ENCODE measurements at regions not wholly inside any gene's neighbourhood (a gene's known extent, or its start where the extent isn't known, plus 50 kb on each side); places are given as distances from the start of the nearest gene placed in this dataset.
A peak's percentile ranks its signal among the peaks of the same experiment; 100 is the strongest.
"Not testable (repeated sequence)": the region's sequence is repeated elsewhere in the genome, so short reads cannot be mapped to it uniquely, and the experiment has no call there.

- Histone ChIP-seq H3K4me3 (ENCODE audit: insufficient read depth, low read depth, low read length) (no peak overlapping the region), H3K36me3 (replicated peaks; ENCODE audit: control insufficient read depth, insufficient read depth, low read length) (no peaks in the 10 kb centered on the region), H3K27me3 (ENCODE audit: control insufficient read depth, insufficient read depth, low read length) (peaks cover 76% of the 10 kb centered on the region)
- DNase-seq: no peak
Observed at GRCh38 chr22:22178355-22178965, 66.1 kb upstream of the VPREB1 start.

GRCh38 chr22:22176929-22177616, 67.5 kb upstream of the VPREB1 start:
- H3K27me3 ChIP-seq (ENCODE audit: control insufficient read depth, insufficient read depth, low read length): peaks cover 66% of the 10 kb centered on the region
- H3K36me3 ChIP-seq (replicated peaks; ENCODE audit: control insufficient read depth, insufficient read depth, low read length): no peaks in the 10 kb centered on the region
- no peak for DNase-seq
- no peak overlapping the region for H3K4me3 ChIP-seq (ENCODE audit: insufficient read depth, low read depth, low read length)

- H3K27me3 ChIP-seq (ENCODE audit: control insufficient read depth, insufficient read depth, low read length): peaks cover 66% of the 10 kb centered on the region
- DNase-seq: not testable (repeated sequence)
Observed at GRCh38 chr22:22172896-22173628, 71.5 kb upstream of the VPREB1 start.

GRCh38 chr22:22171357-22172218, 73.0 kb upstream of the VPREB1 start:
- Histone ChIP-seq H3K4me3 (ENCODE audit: insufficient read depth, low read depth, low read length) (no peak overlapping the region), H3K36me3 (replicated peaks; ENCODE audit: control insufficient read depth, insufficient read depth, low read length) (no peaks in the 10 kb centered on the region), H3K27me3 (ENCODE audit: control insufficient read depth, insufficient read depth, low read length) (peaks cover 68% of the 10 kb centered on the region)
- DNase-seq: peak; percentile 51

More at GRCh38 chr22:22172896-22173628, 71.5 kb upstream of the VPREB1 start:
- not testable (repeated sequence) for H3K36me3 ChIP-seq (replicated peaks; ENCODE audit: control insufficient read depth, insufficient read depth, low read length); H3K4me3 ChIP-seq (ENCODE audit: insufficient read depth, low read depth, low read length)

- DNase-seq: no peak
- Histone ChIP-seq H3K4me3 (ENCODE audit: insufficient read depth, low read depth, low read length) (no peak overlapping the region), H3K36me3 (replicated peaks; ENCODE audit: control insufficient read depth, insufficient read depth, low read length) (no peaks in the 10 kb centered on the region), H3K27me3 (ENCODE audit: control insufficient read depth, insufficient read depth, low read length) (peaks cover 74% of the 10 kb centered on the region)
Observed at GRCh38 chr22:22169923-22170322, 74.7 kb upstream of the VPREB1 start.

- Histone ChIP-seq H3K27me3 (ENCODE audit: control insufficient read depth, insufficient read depth, low read length) (peaks cover 81% of the 10 kb centered on the region), H3K36me3 (replicated peaks; ENCODE audit: control insufficient read depth, insufficient read depth, low read length) (no peaks in the 10 kb centered on the region), H3K4me3 (ENCODE audit: insufficient read depth, low read depth, low read length) (no peak overlapping the region)
- no peak for DNase-seq
Observed at GRCh38 chr22:22168941-22169867, 75.4 kb upstream of the VPREB1 start.

GRCh38 chr22:22168190-22168940, 76.2 kb upstream of the VPREB1 start:
- Histone ChIP-seq H3K27me3 (ENCODE audit: control insufficient read depth, insufficient read depth, low read length) (peaks cover 89% of the 10 kb centered on the region), H3K4me3 (ENCODE audit: insufficient read depth, low read depth, low read length) (no peak overlapping the region), H3K36me3 (replicated peaks; ENCODE audit: control insufficient read depth, insufficient read depth, low read length) (no peaks in the 10 kb centered on the region)
- DNase-seq: peak; percentile 54

GRCh38 chr22:22167791-22168189, 76.8 kb upstream of the VPREB1 start:
- no peak for DNase-seq
- Histone ChIP-seq H3K36me3 (replicated peaks; ENCODE audit: control insufficient read depth, insufficient read depth, low read length) (no peaks in the 10 kb centered on the region), H3K27me3 (ENCODE audit: control insufficient read depth, insufficient read depth, low read length) (peaks cover 95% of the 10 kb centered on the region), H3K4me3 (ENCODE audit: insufficient read depth, low read depth, low read length) (no peak overlapping the region)

- Histone ChIP-seq H3K4me3 (ENCODE audit: insufficient read depth, low read depth, low read length) (no peak overlapping the region), H3K27me3 (ENCODE audit: control insufficient read depth, insufficient read depth, low read length) (peaks cover 98% of the 10 kb centered on the region), H3K36me3 (replicated peaks; ENCODE audit: control insufficient read depth, insufficient read depth, low read length) (no peaks in the 10 kb centered on the region)
- DNase-seq: no peak
Observed at GRCh38 chr22:22166941-22167713, 77.5 kb upstream of the VPREB1 start.

GRCh38 chr22:22165936-22166710, 78.5 kb upstream of the VPREB1 start:
- Histone ChIP-seq H3K36me3 (replicated peaks; ENCODE audit: control insufficient read depth, insufficient read depth, low read length) (no peaks in the 10 kb centered on the region), H3K4me3 (ENCODE audit: insufficient read depth, low read depth, low read length) (no peak overlapping the region), H3K27me3 (ENCODE audit: control insufficient read depth, insufficient read depth, low read length) (peaks cover 94% of the 10 kb centered on the region)
- DNase-seq: no peak

- Histone ChIP-seq H3K4me3 (ENCODE audit: insufficient read depth, low read depth, low read length) (no peak overlapping the region), H3K27me3 (ENCODE audit: control insufficient read depth, insufficient read depth, low read length) (peaks cover 84% of the 10 kb centered on the region), H3K36me3 (replicated peaks; ENCODE audit: control insufficient read depth, insufficient read depth, low read length) (no peaks in the 10 kb centered on the region)
- DNase-seq: peak; percentile 34
Observed at GRCh38 chr22:22164541-22165272, 79.9 kb upstream of the VPREB1 start.
